HG03280 (cell line): ENCODE measurements at regions not wholly inside any gene's neighbourhood (a gene's known extent, or its start where the extent isn't known, plus 50 kb on each side); places are given as distances from the start of the nearest gene placed in this dataset.

ENCODE experiments used
- ATAC-seq: cut with Tn5 transposase; IDR thresholded peaks from one replicate; pipeline ENCODE4 v1.9.1; 2021; ENCODE audit warnings: mild to moderate bottlenecking, moderate library complexity; ENCODE audit not compliant: unreplicated experiment

GRCh38 chr3:30069056-30069455, 537.3 kb upstream of the TGFBR2 start:
- no peak for ATAC-seq

- no peak for ATAC-seq
These were observed 533.4 kb upstream of the TGFBR2 start for GRCh38 chr3:30073040-30073439.

GRCh38 chr3:30073622-30074021, 532.8 kb upstream of the TGFBR2 start:
- no peak for ATAC-seq

GRCh38 chr3:30075514-30075913, 530.9 kb upstream of the TGFBR2 start:
- no peak for ATAC-seq

GRCh38 chr3:30076899-30077298, 529.5 kb upstream of the TGFBR2 start:
- ATAC-seq: no peak

- ATAC-seq: no peak
These were observed 528.7 kb upstream of the TGFBR2 start for GRCh38 chr3:30077746-30078145.

GRCh38 chr3:30078736-30079135, 527.7 kb upstream of the TGFBR2 start:
- no peak for ATAC-seq

- no peak for ATAC-seq
These were observed 524.5 kb upstream of the TGFBR2 start for GRCh38 chr3:30081904-30082303.

GRCh38 chr3:30082652-30083051, 523.7 kb upstream of the TGFBR2 start:
- no peak for ATAC-seq

GRCh38 chr3:30083315-30083714, 523.1 kb upstream of the TGFBR2 start:
- no peak for ATAC-seq

- no peak for ATAC-seq
These were observed 522.1 kb upstream of the TGFBR2 start for GRCh38 chr3:30084316-30084715.

- no peak for ATAC-seq
These were observed 521.4 kb upstream of the TGFBR2 start for GRCh38 chr3:30084971-30085403.

GRCh38 chr3:30085486-30085885, 520.9 kb upstream of the TGFBR2 start:
- no peak for ATAC-seq

GRCh38 chr3:30091686-30092085, 514.7 kb upstream of the TGFBR2 start:
- no peak for ATAC-seq

- ATAC-seq: no peak
These were observed 509.3 kb upstream of the TGFBR2 start for GRCh38 chr3:30097022-30097650.

GRCh38 chr3:30098243-30098642, 508.2 kb upstream of the TGFBR2 start:
- no peak for ATAC-seq

- ATAC-seq: no peak
These were observed 507.5 kb upstream of the TGFBR2 start for GRCh38 chr3:30098653-30099455.

GRCh38 chr3:30102356-30102755, 504.0 kb upstream of the TGFBR2 start:
- ATAC-seq: no peak

- no peak for ATAC-seq
These were observed 503.2 kb upstream of the TGFBR2 start for GRCh38 chr3:30103186-30103585.

- ATAC-seq: no peak
These were observed 498.9 kb upstream of the TGFBR2 start for GRCh38 chr3:30107531-30107930.

- ATAC-seq: no peak
These were observed 494.0 kb upstream of the TGFBR2 start for GRCh38 chr3:30112411-30112810.

GRCh38 chr3:30112902-30113484, 493.4 kb upstream of the TGFBR2 start:
- no peak for ATAC-seq
